ENCODE measurements at regions not wholly inside any gene's neighbourhood (a gene's known extent, or its start where the extent isn't known, plus 50 kb on each side); places are given as distances from the start of the nearest gene placed in this dataset.

DNA sequence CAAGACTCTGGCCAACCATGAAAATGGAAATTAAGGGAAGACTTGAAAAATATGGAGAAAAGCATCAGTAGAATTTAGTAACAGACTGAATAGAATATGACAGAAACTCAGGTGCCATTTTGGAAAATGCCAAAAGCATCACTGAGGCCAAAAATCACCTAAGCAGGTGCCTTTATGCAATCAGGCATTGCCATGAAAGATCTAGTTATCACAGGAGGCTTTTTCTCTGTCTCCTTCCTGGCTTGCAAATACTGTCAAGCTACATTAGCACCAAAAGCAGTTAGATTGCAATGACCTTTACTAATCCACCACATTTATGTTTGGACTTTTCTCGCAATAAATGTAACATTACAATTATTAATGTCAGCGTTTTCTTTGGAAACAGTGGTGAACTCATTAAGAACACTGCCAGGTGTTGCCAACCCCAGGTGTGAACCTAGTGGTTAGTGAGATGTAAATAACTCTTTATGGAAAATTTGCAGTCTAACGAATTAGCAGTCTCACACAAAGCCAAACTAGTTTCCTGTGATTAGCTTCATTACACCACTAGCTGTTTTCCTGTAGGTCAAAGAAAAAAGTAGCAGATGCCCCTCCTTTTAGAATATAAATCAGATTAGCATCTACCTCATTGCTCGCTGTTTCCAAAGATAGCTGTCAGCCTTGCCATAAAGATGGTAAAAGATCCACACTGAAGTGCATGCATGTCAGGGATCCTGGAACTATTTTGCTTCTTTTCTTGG lies 1568.4 kb upstream of the TENM3 start:
- Histone ChIP-seq H3K27me3 (replicated peaks; ENCODE audit: insufficient read depth, low read length) (no peaks in the 10 kb centered on the region), H3K36me3 (replicated peaks; ENCODE audit: insufficient read depth, low read length) (no peaks in the 10 kb centered on the region), H2AFZ (ENCODE audit: low read length) (peak overlapping the region; percentile 82), H3K27ac (ENCODE audit: low read length) (peak overlapping the region; percentile 97), H3K9me3 (replicated peaks; ENCODE audit: insufficient read depth, low read length) (no peaks in the 10 kb centered on the region), H4K20me1 (ENCODE audit: insufficient read depth, low read length) (no peaks in the 10 kb centered on the region), H3F3A (ENCODE audit: insufficient read depth, low read length) (peaks cover 24% of the 10 kb centered on the region), H3K9ac (ENCODE audit: low read length) (peak overlapping the region; percentile 60), H3K9me2 (replicated peaks; ENCODE audit: insufficient read depth, low read length) (no peaks in the 10 kb centered on the region), H3K4me1 (ENCODE audit: low read length) (peaks cover 31% of the 10 kb centered on the region), H3K4me2 (ENCODE audit: low read depth, low read length) (peak overlapping the region; percentile 87), H3K79me2 (ENCODE audit: low read length) (no peaks in the 10 kb centered on the region), H3K4me3 (ENCODE audit: low read length) (peak overlapping the region; percentile 38; the same call in 1 of the 2 replicates)
- peak; percentile 95 for DNase-seq
- TF ChIP-seq EZH2 (optimal IDR thresholded peaks at IDR 0.05; ENCODE audit: low read depth, low read length) (no peak), EZH2phosphoT487 (IDR thresholded peaks at IDR 0.05; ENCODE audit: low read length) (no peak)
- TF ChIP-seq, protein P1, sequence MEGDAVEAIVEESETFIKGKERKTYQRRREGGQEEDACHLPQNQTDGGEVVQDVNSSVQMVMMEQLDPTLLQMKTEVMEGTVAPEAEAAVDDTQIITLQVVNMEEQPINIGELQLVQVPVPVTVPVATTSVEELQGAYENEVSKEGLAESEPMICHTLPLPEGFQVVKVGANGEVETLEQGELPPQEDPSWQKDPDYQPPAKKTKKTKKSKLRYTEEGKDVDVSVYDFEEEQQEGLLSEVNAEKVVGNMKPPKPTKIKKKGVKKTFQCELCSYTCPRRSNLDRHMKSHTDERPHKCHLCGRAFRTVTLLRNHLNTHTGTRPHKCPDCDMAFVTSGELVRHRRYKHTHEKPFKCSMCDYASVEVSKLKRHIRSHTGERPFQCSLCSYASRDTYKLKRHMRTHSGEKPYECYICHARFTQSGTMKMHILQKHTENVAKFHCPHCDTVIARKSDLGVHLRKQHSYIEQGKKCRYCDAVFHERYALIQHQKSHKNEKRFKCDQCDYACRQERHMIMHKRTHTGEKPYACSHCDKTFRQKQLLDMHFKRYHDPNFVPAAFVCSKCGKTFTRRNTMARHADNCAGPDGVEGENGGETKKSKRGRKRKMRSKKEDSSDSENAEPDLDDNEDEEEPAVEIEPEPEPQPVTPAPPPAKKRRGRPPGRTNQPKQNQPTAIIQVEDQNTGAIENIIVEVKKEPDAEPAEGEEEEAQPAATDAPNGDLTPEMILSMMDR (IDR thresholded peaks at IDR 0.05; ENCODE audit: low read length) = no peak

- Histone ChIP-seq H3K9ac (ENCODE audit: low read length) (peak overlapping the region; percentile 60), H4K20me1 (ENCODE audit: insufficient read depth, low read length) (no peaks in the 10 kb centered on the region), H3K79me2 (ENCODE audit: low read length) (no peaks in the 10 kb centered on the region), H3K4me2 (ENCODE audit: low read depth, low read length) (peak overlapping the region; percentile 87), H3F3A (ENCODE audit: insufficient read depth, low read length) (peaks cover 24% of the 10 kb centered on the region), H3K36me3 (replicated peaks; ENCODE audit: insufficient read depth, low read length) (no peaks in the 10 kb centered on the region), H3K9me3 (replicated peaks; ENCODE audit: insufficient read depth, low read length) (no peaks in the 10 kb centered on the region), H3K4me3 (ENCODE audit: low read length) (peak overlapping the region; percentile 38), H3K27ac (ENCODE audit: low read length) (peak overlapping the region; percentile 97), H3K27me3 (replicated peaks; ENCODE audit: insufficient read depth, low read length) (no peaks in the 10 kb centered on the region), H2AFZ (ENCODE audit: low read length) (peak overlapping the region; percentile 82), H3K9me2 (replicated peaks; ENCODE audit: insufficient read depth, low read length) (no peaks in the 10 kb centered on the region), H3K4me1 (ENCODE audit: low read length) (peaks cover 31% of the 10 kb centered on the region)
- peak; percentile 79 for DNase-seq
- TF ChIP-seq, protein P1 (IDR thresholded peaks at IDR 0.05; ENCODE audit: low read length) = no peak
- TF ChIP-seq EZH2phosphoT487 (IDR thresholded peaks at IDR 0.05; ENCODE audit: low read length) (no peak), EZH2 (optimal IDR thresholded peaks at IDR 0.05; ENCODE audit: low read depth, low read length) (no peak)
Measured at GRCh38 chr4:180675359-180675650, 1567.9 kb upstream of the TENM3 start.

DNA sequence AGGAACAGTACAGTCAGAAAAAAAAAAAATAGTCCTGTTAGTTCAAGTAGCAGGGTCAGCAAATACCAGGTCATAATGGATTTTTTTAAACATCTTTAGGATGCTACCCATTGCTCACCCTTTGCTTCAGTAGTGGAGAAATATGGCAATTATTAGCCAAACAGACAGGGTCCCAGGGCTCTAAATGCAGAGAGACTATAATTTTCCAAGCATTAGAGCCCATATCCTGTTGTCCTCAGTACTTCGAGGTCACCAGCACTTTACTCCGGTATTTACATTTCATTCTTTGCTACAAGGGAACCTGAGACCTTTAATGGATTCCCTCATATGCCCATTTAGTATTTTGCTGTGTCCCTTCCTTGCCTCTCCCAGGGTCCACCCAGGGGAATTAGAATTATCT lies 1562.9 kb upstream of the TENM3 start:
- Histone ChIP-seq H3K9ac (ENCODE audit: low read length) (no peak overlapping the region), H3K9me2 (replicated peaks; ENCODE audit: insufficient read depth, low read length) (no peaks in the 10 kb centered on the region), H3K79me2 (ENCODE audit: low read length) (no peaks in the 10 kb centered on the region), H3K4me1 (ENCODE audit: low read length) (peaks cover 13% of the 10 kb centered on the region), H2AFZ (ENCODE audit: low read length) (no peak overlapping the region), H3F3A (ENCODE audit: insufficient read depth, low read length) (peaks cover 12% of the 10 kb centered on the region), H3K36me3 (replicated peaks; ENCODE audit: insufficient read depth, low read length) (no peaks in the 10 kb centered on the region), H3K4me3 (ENCODE audit: low read length) (no peak overlapping the region), H3K4me2 (ENCODE audit: low read depth, low read length) (no peak overlapping the region), H4K20me1 (ENCODE audit: insufficient read depth, low read length) (no peaks in the 10 kb centered on the region), H3K27me3 (replicated peaks; ENCODE audit: insufficient read depth, low read length) (no peaks in the 10 kb centered on the region), H3K9me3 (replicated peaks; ENCODE audit: insufficient read depth, low read length) (no peaks in the 10 kb centered on the region), H3K27ac (ENCODE audit: low read length) (no peak overlapping the region)
- no peak for DNase-seq
- TF ChIP-seq, protein P1 (IDR thresholded peaks at IDR 0.05; ENCODE audit: low read length) = no peak
- TF ChIP-seq EZH2phosphoT487 (IDR thresholded peaks at IDR 0.05; ENCODE audit: low read length) (no peak), EZH2 (optimal IDR thresholded peaks at IDR 0.05; ENCODE audit: low read depth, low read length) (no peak)

Data from MM.1S (cell line).